Spleen (tissue), 11 donors: ENCODE measurements at regions not wholly inside any gene's neighbourhood (a gene's known extent, or its start where the extent isn't known, plus 50 kb on each side); places are given as distances from the start of the nearest gene placed in this dataset.

Experiments used
- DNase-seq: peaks from one replicate; pipeline ENCODE4 v3.0.0-alpha.2; 2020
- H3K27ac ChIP-seq, 8 donors: fragments of 200-600 bp; sonication (generic) in 7 of 8; 1 replicate in 4 of 8; 2 replicates in 4 of 8; pipeline versions ENCODE4 v1.5.0 to v1.8.0; 2016 to 2021; ENCODE audit warnings: inconsistent platforms in 4 of 8, mild to moderate bottlenecking in 4 of 8, moderate library complexity in 1 of 8
- H3K27me3 ChIP-seq, 7 donors: fragments of 200-600 bp; sonication (generic) in 6 of 7; replicated peaks in 1 of 7; 1 replicate in 4 of 7; 2 replicates in 3 of 7; pipeline versions ENCODE4 v1.5.0 to v1.8.0; 2016 to 2021; ENCODE audit warnings: inconsistent platforms in 3 of 7, mild to moderate bottlenecking in 1 of 7
- H3K36me3 ChIP-seq, 6 donors: fragments of 200-600 bp; sonication (generic) in 5 of 6; 1 replicate in 4 of 6; 2 replicates in 2 of 6; pipeline versions ENCODE4 v1.5.0 to v1.8.0; 2016 to 2021; ENCODE audit warnings: inconsistent platforms in 2 of 6
- H3K4me1 ChIP-seq, 6 donors: fragments of 200-600 bp; sonication (generic) in 5 of 6; 1 replicate in 3 of 6; 2 replicates in 3 of 6; pipeline versions ENCODE4 v1.5.0 to v1.8.0; 2016 to 2021; ENCODE audit warnings: inconsistent platforms in 3 of 6
- H3K4me3 ChIP-seq, 8 donors: fragments of 200-600 bp; sonication (generic) in 7 of 8; 1 replicate in 4 of 8; 2 replicates in 4 of 8; pipeline versions ENCODE4 v1.5.0 to v1.8.0; 2016 to 2021; ENCODE audit warnings: inconsistent platforms in 4 of 8, mild to moderate bottlenecking in 4 of 8, moderate library complexity in 2 of 8
- H3K9me3 ChIP-seq, 8 donors: fragments of 200-600 bp; sonication (generic) in 7 of 8; 1 replicate in 4 of 8; 2 replicates in 4 of 8; pipeline versions ENCODE4 v1.5.0 to v1.8.0; 2016 to 2021; ENCODE audit warnings: inconsistent platforms in 4 of 8
- POLR2A ChIP-seq, 3 donors: fragments of 450-650 bp; IDR thresholded peaks; one replicate each; pipeline ENCODE4 v1.5.1; 2017; ENCODE audit warnings: antibody characterized with exemption in 3 of 3, mild to moderate bottlenecking in 1 of 3
- POLR2AphosphoS5 ChIP-seq, 3 donors: sonication (generic); formaldehyde crosslinking; IDR thresholded peaks; one replicate each; pipeline ENCODE4 v1.5.1; 2017; ENCODE audit warnings: antibody characterized with exemption in 3 of 3
- WGBS, 5 donors: extraction: QIAGEN DNeasy Blood & Tissue Kit in 3 of 5; methylation state at CpG; one replicate each; pipeline versions ENCODE4 v1.1.5 to v1.1.7; 2013 to 2018; 5-methylcytosine and 5-hydroxymethylcytosine counted together
- intact Hi-C: fragments of 100-400 bp; cut with DNase I; formaldehyde crosslinking; loops from one replicate; pipeline ENCODE4 v1.15.0; 2023; ENCODE audit warnings: low total_unique reads
- TF ChIP-seq, protein P1 (sequence below), 11 experiments: fragments of 200-600 bp in 7 of 11; fragments of 450-650 bp in 4 of 11; sonication (generic) in 4 of 11; IDR thresholded peaks in 8 of 11; conservative IDR thresholded peaks in 3 of 11; 1 replicate in 7 of 11; 2 replicates in 4 of 11; pipeline versions ENCODE4 v1.4.0 to v1.8.0; 2016 to 2021; ENCODE audit warnings: antibody characterized with exemption in 11 of 11, inconsistent platforms in 4 of 11, mild to moderate bottlenecking in 1 of 11
- donor health status: healthy with polysubstance abuse.
- donor health status: DM: no; HTN: no; CAD: no; lungs with moderate emphysema.
- donor health status: DM: no; HTN: no; CAD: no.
- donor health status: Bipolar disorder and iron deficiency.
- donor health status: healthy.
- donor health status: DM: no; HTN: no; CAD: no.
- donor health status: DM: yes; HTN: yes; CAD: no.

GRCh38 chr7:17432793-17433192, 134.3 kb downstream of the AHR start:
- intact Hi-C loops = no loop called here
- TF ChIP-seq POLR2AphosphoS5 (IDR thresholded peaks at IDR 0.05) (no peak), POLR2A (IDR thresholded peaks at IDR 0.05) (no peak)
- TF ChIP-seq, protein P1, sequence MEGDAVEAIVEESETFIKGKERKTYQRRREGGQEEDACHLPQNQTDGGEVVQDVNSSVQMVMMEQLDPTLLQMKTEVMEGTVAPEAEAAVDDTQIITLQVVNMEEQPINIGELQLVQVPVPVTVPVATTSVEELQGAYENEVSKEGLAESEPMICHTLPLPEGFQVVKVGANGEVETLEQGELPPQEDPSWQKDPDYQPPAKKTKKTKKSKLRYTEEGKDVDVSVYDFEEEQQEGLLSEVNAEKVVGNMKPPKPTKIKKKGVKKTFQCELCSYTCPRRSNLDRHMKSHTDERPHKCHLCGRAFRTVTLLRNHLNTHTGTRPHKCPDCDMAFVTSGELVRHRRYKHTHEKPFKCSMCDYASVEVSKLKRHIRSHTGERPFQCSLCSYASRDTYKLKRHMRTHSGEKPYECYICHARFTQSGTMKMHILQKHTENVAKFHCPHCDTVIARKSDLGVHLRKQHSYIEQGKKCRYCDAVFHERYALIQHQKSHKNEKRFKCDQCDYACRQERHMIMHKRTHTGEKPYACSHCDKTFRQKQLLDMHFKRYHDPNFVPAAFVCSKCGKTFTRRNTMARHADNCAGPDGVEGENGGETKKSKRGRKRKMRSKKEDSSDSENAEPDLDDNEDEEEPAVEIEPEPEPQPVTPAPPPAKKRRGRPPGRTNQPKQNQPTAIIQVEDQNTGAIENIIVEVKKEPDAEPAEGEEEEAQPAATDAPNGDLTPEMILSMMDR (IDR thresholded peaks at IDR 0.05 in 8 of 11, conservative IDR thresholded peaks at IDR 0.05 in 3 of 11) = no peak
- DNase-seq = no peak

DNA sequence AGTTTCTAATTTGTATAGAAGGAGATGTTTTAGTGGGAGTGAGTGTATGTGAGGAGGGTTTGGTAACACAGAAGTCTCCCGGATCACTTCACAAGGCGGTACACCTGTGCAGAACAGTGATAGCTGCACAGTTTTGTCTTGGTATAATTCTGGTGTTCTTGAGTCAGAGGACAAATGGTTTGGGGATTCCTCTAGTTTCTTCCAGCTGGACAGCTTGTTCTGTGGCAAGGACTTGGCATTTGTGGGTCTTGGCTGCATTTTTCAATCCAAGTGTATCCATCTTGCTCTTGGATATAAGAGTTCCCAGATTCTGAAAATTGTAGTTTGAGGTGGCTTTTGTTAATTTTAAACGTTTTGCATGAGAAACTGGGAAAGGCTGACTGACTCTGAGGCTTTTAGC, 135.7 kb downstream of the AHR start:
- DNase-seq = no peak
- intact Hi-C loops = no loop called here
- Histone ChIP-seq H3K27ac (no peak overlapping the region), H3K9me3 (peaks cover 0 to 6% (median 0%) of the 10 kb centered on the region in 8 donors), H3K27me3 (no peaks in the 10 kb centered on the region), H3K4me1 (no peaks in the 10 kb centered on the region), H3K36me3 (no peaks in the 10 kb centered on the region), H3K4me3 (no peak overlapping the region)
- WGBS, 5 donors = 82 to 91% (median 85%) methylated on average over 3 of the region's 3 CpGs
- TF ChIP-seq POLR2A (IDR thresholded peaks at IDR 0.05) (no peak), POLR2AphosphoS5 (IDR thresholded peaks at IDR 0.05) (no peak)
- TF ChIP-seq, protein P1 (IDR thresholded peaks at IDR 0.05 in 8 of 11, conservative IDR thresholded peaks at IDR 0.05 in 3 of 11) = no peak

More at GRCh38 chr7:17432793-17433192, 134.3 kb downstream of the AHR start:
- Histone ChIP-seq H3K9me3 (peaks cover 3 to 20% (median 13%) of the 10 kb centered on the region in 8 donors), H3K27ac (no peak overlapping the region), H3K36me3 (no peaks in the 10 kb centered on the region), H3K27me3 (no peaks in the 10 kb centered on the region), H3K4me3 (no peak overlapping the region), H3K4me1 (no peaks in the 10 kb centered on the region)
- WGBS, 5 donors = 61 to 83% (median 76%) methylated on average over 3 of the region's 3 CpGs

- 92 to 98% (median 96%) methylated on average over 6 of the region's 6 CpGs for WGBS, 5 donors
- Histone ChIP-seq H3K4me3 (no peak overlapping the region), H3K27me3 (no peaks in the 10 kb centered on the region), H3K9me3 (peaks cover 0 to 3% (median 0%) of the 10 kb centered on the region in 8 donors), H3K4me1 (no peaks in the 10 kb centered on the region), H3K36me3 (no peaks in the 10 kb centered on the region), H3K27ac (no peak overlapping the region)
- no peak for DNase-seq
- TF ChIP-seq POLR2A (IDR thresholded peaks at IDR 0.05) = no peak
- intact Hi-C loops = no loop called here
These were observed 136.6 kb downstream of the AHR start for GRCh38 chr7:17434841-17435692.

DNA sequence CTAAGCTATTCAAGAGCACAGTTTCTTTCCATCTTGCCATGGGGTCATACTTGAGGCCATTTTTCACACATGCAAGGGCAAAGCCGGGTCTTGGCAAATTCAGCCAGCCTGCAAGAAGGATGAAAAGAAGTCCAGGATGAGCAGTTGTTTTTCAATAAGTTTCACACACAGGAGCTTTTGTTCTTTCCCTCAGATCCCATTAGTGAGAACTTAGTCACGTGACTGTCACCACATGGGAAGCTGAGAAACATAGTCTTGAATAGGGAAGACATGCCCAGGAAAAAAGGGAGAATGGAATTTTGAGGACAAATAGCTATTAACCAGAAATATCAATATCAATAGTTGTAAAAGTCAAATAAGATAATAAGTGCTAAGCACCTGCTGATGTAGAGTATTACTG, 137.7 kb downstream of the AHR start:
- no peak overlapping the region for H3K27ac ChIP-seq
- no peak for DNase-seq
- no peak overlapping the region for H3K4me3 ChIP-seq
- intact Hi-C loops = no loop called here
- WGBS, 5 donors = 66 to 97% (median 69%) methylated on average over 2 of the region's 2 CpGs
- no peaks in the 10 kb centered on the region for H3K36me3 ChIP-seq
- H3K27me3 ChIP-seq = no peaks in the 10 kb centered on the region
- TF ChIP-seq, protein P1 (IDR thresholded peaks at IDR 0.05 in 8 of 11, conservative IDR thresholded peaks at IDR 0.05 in 3 of 11) = no peak
- TF ChIP-seq POLR2AphosphoS5 (IDR thresholded peaks at IDR 0.05) (no peak), POLR2A (IDR thresholded peaks at IDR 0.05) (no peak)
- no peaks in the 10 kb centered on the region for H3K4me1 ChIP-seq
- peaks cover 0 to 10% (median 0%) of the 10 kb centered on the region in 8 donors for H3K9me3 ChIP-seq
